ENCODE measurements at regions not wholly inside any gene's neighbourhood (a gene's known extent, or its start where the extent isn't known, plus 50 kb on each side); places are given as distances from the start of the nearest gene placed in this dataset.

DNA sequence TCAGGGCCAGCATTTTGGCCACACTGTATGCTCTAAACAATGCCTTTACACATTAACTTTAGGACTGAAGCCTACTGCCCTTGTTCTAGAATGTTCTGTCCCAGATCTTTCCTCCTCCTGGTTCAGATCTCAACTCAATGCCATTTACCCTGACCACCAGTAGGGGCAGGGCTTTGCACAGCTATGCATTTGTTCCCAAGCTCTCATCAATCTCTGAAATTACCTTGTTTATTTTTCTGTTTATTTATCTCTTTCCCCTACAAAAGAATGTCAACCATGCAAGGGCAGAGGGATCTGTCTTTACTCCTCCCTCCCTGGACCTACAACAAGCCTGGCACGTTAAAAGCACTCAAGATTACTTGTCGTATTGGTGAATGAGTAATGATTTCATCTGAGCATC, 612.9 kb downstream of the BNC2 start:
- TF ChIP-seq, protein P1, sequence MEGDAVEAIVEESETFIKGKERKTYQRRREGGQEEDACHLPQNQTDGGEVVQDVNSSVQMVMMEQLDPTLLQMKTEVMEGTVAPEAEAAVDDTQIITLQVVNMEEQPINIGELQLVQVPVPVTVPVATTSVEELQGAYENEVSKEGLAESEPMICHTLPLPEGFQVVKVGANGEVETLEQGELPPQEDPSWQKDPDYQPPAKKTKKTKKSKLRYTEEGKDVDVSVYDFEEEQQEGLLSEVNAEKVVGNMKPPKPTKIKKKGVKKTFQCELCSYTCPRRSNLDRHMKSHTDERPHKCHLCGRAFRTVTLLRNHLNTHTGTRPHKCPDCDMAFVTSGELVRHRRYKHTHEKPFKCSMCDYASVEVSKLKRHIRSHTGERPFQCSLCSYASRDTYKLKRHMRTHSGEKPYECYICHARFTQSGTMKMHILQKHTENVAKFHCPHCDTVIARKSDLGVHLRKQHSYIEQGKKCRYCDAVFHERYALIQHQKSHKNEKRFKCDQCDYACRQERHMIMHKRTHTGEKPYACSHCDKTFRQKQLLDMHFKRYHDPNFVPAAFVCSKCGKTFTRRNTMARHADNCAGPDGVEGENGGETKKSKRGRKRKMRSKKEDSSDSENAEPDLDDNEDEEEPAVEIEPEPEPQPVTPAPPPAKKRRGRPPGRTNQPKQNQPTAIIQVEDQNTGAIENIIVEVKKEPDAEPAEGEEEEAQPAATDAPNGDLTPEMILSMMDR (optimal IDR thresholded peaks at IDR 0.05 in 1 of 3, IDR thresholded peaks at IDR 0.05 in 1 of 3, conservative IDR thresholded peaks at IDR 0.05 in 1 of 3; ENCODE audit: extremely low read depth in 1 of 3, insufficient read depth in 2 of 3, low read length in 3 of 3), result peak; percentile 48 to 74 (median 50)
- TF ChIP-seq EZH2 (IDR thresholded peaks at IDR 0.05; ENCODE audit: low read length), result no peak
